HG03469 (cell line): ENCODE measurements at regions not wholly inside any gene's neighbourhood (a gene's known extent, or its start where the extent isn't known, plus 50 kb on each side); places are given as distances from the start of the nearest gene placed in this dataset.
"Not testable (repeated sequence)": the region's sequence is repeated elsewhere in the genome, so short reads cannot be mapped to it uniquely, and the experiment has no call there.

Experiments
- ATAC-seq: cut with Tn5 transposase; IDR thresholded peaks from one replicate; pipeline ENCODE4 v1.9.1; 2021; ENCODE audit warnings: mild to moderate bottlenecking, moderate library complexity, moderate number of reproducible peaks; ENCODE audit not compliant: unreplicated experiment

DNA sequence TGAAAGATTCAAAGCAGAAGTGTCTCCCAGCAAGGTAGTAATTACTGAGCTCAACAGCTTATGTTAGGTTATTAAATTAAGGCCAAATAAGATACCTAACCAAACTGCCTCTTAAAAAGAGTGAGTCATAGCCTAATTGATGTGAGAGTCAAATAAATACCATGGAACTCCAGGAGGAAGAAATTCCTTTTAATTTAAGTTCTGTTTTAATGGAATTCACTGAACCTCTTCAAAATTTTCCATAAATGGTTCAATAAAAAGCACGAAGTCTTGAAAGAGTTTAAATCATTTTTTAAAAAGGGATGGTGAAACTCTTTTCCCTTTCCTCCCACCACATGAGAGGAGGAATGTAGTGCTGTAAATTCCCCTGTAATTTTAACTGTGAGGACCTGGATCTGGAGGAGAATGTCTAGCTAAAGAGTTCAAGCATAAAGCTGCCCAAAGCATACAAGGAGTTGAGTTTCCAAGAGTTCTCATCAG lies 180.8 kb upstream of the MMADHC start:
- no peak for ATAC-seq

- no peak for ATAC-seq
These were observed 180.0 kb upstream of the MMADHC start for GRCh38 chr2:149767516-149767974.

- ATAC-seq, result no peak
These were observed 178.8 kb upstream of the MMADHC start for GRCh38 chr2:149766339-149766738.

GRCh38 chr2:149765636-149766035 lies 178.1 kb upstream of the MMADHC start:
- ATAC-seq, result no peak

DNA sequence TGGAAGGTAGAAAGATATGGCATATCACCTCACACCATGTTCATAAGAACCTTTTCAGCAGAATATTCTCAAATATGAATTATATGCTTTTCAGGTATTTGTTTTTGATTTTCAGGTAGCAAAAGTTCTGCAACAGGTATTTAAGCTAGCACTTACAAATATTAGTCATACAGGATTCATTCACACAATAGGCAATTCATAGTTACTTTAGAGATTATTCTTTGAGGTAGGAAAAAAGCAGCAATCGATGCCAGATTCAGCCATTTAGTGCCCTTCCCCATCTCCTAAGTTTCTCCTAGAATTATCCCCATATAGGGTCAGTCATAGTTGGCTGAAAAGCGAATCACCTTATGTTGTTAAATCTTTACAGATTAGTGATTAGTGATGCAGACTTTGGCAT lies 177.4 kb upstream of the MMADHC start:
- ATAC-seq, result no peak

DNA sequence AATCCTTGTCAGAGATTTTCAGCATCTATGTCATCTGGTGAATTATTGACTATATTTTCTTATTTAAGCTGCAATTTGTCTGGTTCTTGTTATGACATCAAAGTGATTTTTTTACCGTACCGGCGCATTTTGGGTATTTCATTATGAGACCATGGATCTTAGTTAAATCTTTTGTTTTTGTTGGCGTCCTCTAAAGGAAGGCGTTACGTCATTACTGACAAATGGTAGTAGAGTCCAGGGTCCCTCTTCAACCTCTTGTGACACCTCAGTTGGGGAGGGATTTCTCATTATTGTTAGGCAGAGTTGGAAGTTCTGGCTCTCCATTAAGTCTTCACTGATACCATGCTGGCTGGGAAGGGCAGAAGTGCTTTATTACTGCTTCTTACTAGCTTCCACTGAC lies 175.8 kb upstream of the MMADHC start:
- ATAC-seq, result no peak

DNA sequence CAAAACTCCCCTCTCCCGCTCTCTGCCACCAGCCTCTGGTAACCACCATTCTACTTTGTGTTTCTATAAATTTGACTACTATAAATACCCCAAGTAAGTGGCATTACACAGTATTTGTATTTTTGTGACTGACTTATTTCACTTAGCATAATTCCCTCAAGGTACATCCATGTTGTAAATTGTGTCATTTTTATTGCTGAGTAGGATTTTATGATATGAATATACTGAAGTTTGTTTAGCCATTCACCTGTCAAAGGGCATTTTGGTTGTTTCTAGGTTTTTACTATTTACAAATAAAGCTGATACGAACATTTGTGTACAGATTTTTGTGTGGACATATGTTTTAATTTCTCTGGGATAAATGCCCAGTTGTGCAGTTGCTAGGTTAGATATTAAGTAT lies 174.0 kb upstream of the MMADHC start:
- ATAC-seq, result no peak

- not testable (repeated sequence) for ATAC-seq
These were observed 171.8 kb upstream of the MMADHC start for GRCh38 chr2:149759382-149759781.

DNA sequence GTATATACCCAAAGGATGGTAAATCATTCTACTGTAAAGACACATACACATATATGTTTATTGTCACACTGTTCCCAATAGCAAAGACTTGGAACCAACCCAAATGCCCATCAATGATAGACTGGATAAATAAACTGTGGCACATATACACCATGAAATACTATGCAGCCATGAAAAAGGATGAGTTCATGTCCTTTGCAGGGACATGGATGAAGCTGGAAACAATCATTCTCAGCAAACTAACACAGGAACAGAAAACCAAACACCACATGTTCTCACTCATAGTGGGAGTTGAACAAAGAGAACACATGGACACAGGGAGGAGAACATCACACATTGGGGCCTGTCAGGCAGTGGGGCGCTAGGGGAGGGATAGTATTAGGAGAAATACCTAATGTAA lies 167.1 kb upstream of the MMADHC start:
- ATAC-seq, result not testable (repeated sequence)

- ATAC-seq, result no peak
These were observed 159.9 kb upstream of the MMADHC start for GRCh38 chr2:149747456-149747855.

DNA sequence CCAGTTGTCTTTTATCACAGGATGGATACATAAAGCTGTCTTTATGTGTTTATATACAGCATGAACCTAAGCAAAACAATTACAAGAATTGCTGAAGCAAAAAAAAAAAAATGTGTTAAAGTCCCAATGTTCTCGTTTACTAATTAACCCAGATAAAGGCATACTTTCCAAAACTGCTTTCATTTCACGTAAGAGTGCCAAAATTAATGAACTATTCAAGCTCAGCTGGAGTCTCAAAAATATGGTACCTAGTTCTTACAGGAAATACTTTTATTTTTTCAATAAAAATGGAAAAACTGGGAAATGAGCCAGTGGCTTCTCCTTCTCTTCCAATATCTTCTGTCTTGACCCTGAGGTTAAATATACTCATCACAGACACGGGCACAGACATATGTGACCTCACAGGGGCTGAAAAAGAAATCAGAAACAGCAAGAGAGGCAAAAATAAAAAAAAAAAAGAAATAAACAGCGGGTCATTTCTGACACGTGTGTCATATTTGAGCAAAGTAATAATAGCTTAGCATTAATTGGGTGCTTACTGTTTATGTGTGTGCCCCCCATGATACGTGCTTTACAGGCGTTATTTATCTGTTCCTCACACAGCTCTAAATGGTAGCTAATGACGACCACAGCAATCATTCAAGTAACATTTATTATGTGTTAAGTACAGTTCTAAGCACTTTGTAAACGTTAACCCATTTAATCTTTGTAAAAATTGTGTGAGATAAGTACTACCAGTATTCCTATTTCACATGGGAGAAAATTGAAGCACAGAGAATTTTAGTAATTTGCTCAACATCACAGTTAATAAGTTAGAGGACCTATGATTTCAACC lies 158.0 kb upstream of the MMADHC start:
- no peak for ATAC-seq

GRCh38 chr2:149744865-149745264 lies 157.3 kb upstream of the MMADHC start:
- ATAC-seq, result no peak

- ATAC-seq, result no peak
These were observed 156.4 kb upstream of the MMADHC start for GRCh38 chr2:149743842-149744448.

DNA sequence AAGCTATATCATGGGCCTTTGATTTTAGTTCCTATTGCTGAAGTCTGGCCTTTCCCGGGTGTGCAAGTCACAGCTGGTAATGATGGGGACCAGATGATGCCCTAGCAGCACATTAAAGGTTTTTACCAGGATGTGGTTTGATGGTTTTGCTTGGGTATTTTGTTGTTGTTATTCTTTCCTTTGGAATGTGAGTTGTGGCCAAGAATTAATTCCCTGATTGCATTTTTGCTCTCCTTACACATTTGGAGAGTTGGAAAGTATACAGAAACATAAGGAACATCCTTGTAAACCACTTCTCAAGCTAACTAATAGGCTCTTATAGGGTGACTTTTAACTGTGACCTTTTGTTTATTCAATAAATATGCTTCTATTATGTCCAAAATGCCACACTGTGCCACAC lies 154.1 kb upstream of the MMADHC start:
- no peak for ATAC-seq

DNA sequence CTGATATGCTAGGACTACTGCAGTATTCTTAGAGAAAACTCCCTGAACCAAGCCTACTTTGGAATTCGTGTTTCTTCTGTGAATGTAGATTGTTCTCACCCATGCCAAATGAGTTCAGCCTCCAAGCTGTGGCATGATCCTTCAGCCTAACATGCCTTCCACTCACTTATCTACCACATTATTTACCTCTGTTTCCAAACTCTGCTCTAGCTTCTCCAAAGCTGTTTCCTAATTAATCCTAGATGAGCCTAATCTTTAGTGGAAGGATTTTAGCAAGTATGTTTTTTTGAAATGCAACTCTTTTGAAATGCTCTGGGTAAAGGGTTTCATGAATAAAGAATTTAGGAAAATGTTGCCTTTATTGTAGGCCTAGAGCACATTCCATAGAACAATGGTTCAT lies 152.9 kb upstream of the MMADHC start:
- ATAC-seq, result no peak

GRCh38 chr2:149739883-149740265 lies 152.3 kb upstream of the MMADHC start:
- no peak for ATAC-seq

DNA sequence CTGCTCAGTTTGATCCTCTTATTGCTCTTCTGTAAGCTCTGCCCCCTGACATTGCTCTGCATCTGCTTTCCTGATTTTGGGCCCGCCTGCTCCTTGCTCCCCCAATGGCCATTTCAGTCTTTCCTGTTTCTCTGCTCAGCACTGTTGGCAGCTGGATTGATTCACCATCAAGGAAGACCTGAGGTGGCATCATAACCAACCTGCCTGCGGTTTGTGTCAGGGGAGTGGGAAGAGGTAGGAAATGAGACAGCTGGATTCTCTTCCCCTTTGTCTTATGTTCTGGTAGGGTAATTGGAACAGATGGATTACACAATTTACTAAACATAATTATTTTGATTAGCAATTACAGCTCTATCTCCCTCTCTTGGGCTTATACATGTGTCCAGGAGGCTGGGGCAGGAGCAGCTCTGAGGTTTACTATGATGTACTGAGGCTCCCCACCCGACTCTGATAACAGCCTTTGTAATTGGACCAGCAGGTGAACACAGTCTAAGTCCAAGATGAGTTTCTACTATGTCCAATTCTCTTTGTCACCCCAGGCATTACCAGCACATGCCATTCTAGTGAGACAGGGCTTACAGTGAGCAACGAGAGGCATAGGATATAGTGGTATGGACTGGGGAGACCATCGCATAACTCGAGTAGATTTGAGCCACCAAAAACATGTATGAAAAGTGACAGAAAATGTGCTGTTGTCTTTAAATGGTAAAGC lies 151.8 kb upstream of the MMADHC start:
- no peak for ATAC-seq

DNA sequence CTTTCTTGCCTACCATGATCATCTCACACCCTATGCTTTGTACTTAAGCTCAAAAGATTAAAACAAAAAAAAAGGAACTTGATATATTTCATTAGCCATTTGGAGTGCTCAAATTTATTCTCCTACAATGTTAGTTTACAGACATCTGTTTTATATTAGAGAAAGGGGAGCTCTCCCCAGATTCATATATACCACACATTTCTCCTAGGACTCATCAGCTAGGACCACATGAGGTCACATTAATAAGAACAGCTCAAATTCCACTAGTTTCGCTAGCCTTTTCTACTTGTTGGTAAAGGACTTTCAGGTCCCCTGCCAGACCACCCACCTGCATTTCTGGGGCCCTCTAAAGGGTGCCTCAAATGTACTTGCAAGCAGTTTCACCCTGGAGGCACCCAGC lies 151.2 kb upstream of the MMADHC start:
- no peak for ATAC-seq

DNA sequence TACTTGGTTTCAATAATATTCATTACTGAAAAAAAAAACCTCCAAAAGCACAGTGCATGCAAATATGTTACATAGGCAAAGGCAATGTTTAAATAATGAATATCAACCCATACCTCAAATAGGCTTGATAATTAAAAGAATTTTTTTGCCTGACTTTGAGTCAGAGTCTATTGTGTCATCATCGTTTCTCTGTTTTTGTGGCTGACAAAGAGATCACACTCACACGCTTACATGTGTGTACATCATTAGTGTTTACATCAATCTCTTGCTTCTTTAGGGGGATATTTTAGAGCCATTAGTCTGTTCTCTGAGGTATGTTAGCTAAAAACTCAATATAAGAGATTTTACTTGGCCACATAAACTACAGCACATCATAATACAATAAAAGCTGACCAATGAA lies 150.3 kb upstream of the MMADHC start:
- ATAC-seq, result no peak

DNA sequence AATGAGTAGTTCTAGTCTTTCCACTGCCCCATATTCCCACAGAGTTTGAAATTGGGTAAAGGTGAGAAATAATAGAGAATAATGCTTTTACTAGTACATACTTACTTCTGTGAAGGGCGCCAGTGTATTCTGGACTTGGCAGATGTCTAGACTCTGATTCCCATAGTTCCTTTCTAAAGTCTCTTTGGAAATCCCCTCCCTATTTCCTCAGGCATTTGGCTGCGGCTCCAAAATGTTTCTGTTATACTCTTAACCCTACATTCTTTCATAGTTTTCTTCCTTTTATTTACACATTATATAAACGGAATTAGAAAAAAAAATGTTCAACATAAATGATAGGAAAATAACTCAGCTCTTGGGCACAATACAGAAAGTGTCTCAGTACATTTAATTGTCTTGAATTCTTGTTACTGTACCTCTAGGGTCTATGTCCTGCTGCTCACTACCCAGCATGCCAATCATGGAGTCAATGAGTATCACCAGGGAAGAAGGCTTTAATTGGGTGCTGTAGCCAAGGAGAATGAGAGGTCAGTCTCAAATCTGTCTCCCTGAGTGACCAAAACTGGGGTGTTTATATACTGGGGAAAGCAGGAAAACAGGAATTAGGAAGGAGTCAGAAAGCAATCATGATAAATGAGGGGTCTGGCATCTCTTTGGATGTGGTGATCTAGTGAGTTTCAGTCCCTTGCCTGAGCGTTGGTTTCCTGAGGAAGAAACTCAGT lies 147.8 kb upstream of the MMADHC start:
- no peak for ATAC-seq
